Dedifferentiated amniotic fluid mesenchymal stem cell (primary cell): ENCODE measurements at regions not wholly inside any gene's neighbourhood (a gene's known extent, or its start where the extent isn't known, plus 50 kb on each side); places are given as distances from the start of the nearest gene placed in this dataset.
"Not testable (repeated sequence)": the region's sequence is repeated elsewhere in the genome, so short reads cannot be mapped to it uniquely, and the experiment has no call there.

ENCODE experiments used
- DNase-seq: peaks from one replicate; pipeline ENCODE4 v3.0.0-alpha.2; 2016; ENCODE audit errors: extremely low spot score

GRCh38 chr6:8845690-8846089 is 410.3 kb upstream of the SLC35B3 start:
- no peak for DNase-seq

- DNase-seq = no peak
Observed at GRCh38 chr6:8844968-8845367, 409.6 kb upstream of the SLC35B3 start.

GRCh38 chr6:8839626-8840025 is 404.3 kb upstream of the SLC35B3 start:
- DNase-seq = no peak

GRCh38 chr6:8837343-8837742 is 402.0 kb upstream of the SLC35B3 start:
- DNase-seq = no peak

- not testable (repeated sequence) for DNase-seq
Observed at GRCh38 chr6:8832695-8833094, 397.4 kb upstream of the SLC35B3 start.

- no peak for DNase-seq
Observed at GRCh38 chr6:8831366-8832152, 396.2 kb upstream of the SLC35B3 start.

GRCh38 chr6:8830794-8831193 is 395.4 kb upstream of the SLC35B3 start:
- no peak for DNase-seq

GRCh38 chr6:8829796-8830195 is 394.5 kb upstream of the SLC35B3 start:
- no peak for DNase-seq

GRCh38 chr6:8829296-8829695 is 394.0 kb upstream of the SLC35B3 start:
- DNase-seq = no peak

- no peak for DNase-seq
Observed at GRCh38 chr6:8828376-8828775, 393.0 kb upstream of the SLC35B3 start.

- DNase-seq = no peak
Observed at GRCh38 chr6:8825726-8826125, 390.4 kb upstream of the SLC35B3 start.

- peak; percentile 72 for DNase-seq
Observed at GRCh38 chr6:8821981-8822381, 386.6 kb upstream of the SLC35B3 start.

- no peak for DNase-seq
Observed at GRCh38 chr6:8820313-8820712, 385.0 kb upstream of the SLC35B3 start.

- DNase-seq = no peak
Observed at GRCh38 chr6:8819446-8819845, 384.1 kb upstream of the SLC35B3 start.

GRCh38 chr6:8814440-8815000 is 379.2 kb upstream of the SLC35B3 start:
- no peak for DNase-seq

- DNase-seq = no peak
Observed at GRCh38 chr6:8810325-8810724, 375.0 kb upstream of the SLC35B3 start.

- no peak for DNase-seq
Observed at GRCh38 chr6:8809662-8810061, 374.3 kb upstream of the SLC35B3 start.

GRCh38 chr6:8803181-8803760 is 367.9 kb upstream of the SLC35B3 start:
- no peak for DNase-seq

- DNase-seq = not testable (repeated sequence)
Observed at GRCh38 chr6:8802397-8802796, 367.1 kb upstream of the SLC35B3 start.

GRCh38 chr6:8794420-8794819 is 359.1 kb upstream of the SLC35B3 start:
- no peak for DNase-seq

- DNase-seq = no peak
Observed at GRCh38 chr6:8789878-8790277, 354.5 kb upstream of the SLC35B3 start.

GRCh38 chr6:8785223-8785622 is 349.9 kb upstream of the SLC35B3 start:
- DNase-seq = no peak

- DNase-seq = no peak
Observed at GRCh38 chr6:8783191-8783590, 347.8 kb upstream of the SLC35B3 start.
